Glutamatergic neuron (in vitro differentiated cells): ENCODE measurements at regions not wholly inside any gene's neighbourhood (a gene's known extent, or its start where the extent isn't known, plus 50 kb on each side); places are given as distances from the start of the nearest gene placed in this dataset.

Experiments used
- DNase-seq: peaks from one replicate; pipeline ENCODE4 v3.0.0; 2022
- H3K27ac Mint-ChIP-seq: one replicate; pipeline ENCODE4 v1.8.0; 2020; ENCODE audit warnings: mild to moderate bottlenecking, mixed read lengths, inconsistent platforms; ENCODE audit not compliant: unreplicated experiment
- H3K27me3 Mint-ChIP-seq: one replicate; pipeline ENCODE4 v1.8.0; 2020; ENCODE audit warnings: mild to moderate bottlenecking, moderate library complexity, mixed read lengths, inconsistent platforms; ENCODE audit not compliant: unreplicated experiment
- H3K36me3 Mint-ChIP-seq: one replicate; pipeline ENCODE4 v1.8.0; 2020; ENCODE audit warnings: mild to moderate bottlenecking, mixed read lengths, inconsistent platforms; ENCODE audit not compliant: unreplicated experiment
- H3K4me1 Mint-ChIP-seq: one replicate; pipeline ENCODE4 v1.8.0; 2020; ENCODE audit warnings: mild to moderate bottlenecking, low read depth, mixed read lengths, inconsistent platforms; ENCODE audit not compliant: unreplicated experiment
- H3K4me3 Mint-ChIP-seq: one replicate; pipeline ENCODE4 v1.8.0; 2020; ENCODE audit warnings: mild to moderate bottlenecking, mixed read lengths, inconsistent platforms; ENCODE audit not compliant: unreplicated experiment
- H3K9me3 Mint-ChIP-seq: one replicate; pipeline ENCODE4 v1.8.0; 2020; ENCODE audit warnings: mild to moderate bottlenecking, moderate library complexity, mixed read lengths, inconsistent platforms; ENCODE audit not compliant: unreplicated experiment
- TF ChIP-seq, protein P1 (sequence below): fragments of 200-600 bp; sonication (generic); IDR thresholded peaks from one replicate; pipeline ENCODE4 v1.5.0; 2021; ENCODE audit not compliant: partially characterized antibody, unreplicated experiment

DNA sequence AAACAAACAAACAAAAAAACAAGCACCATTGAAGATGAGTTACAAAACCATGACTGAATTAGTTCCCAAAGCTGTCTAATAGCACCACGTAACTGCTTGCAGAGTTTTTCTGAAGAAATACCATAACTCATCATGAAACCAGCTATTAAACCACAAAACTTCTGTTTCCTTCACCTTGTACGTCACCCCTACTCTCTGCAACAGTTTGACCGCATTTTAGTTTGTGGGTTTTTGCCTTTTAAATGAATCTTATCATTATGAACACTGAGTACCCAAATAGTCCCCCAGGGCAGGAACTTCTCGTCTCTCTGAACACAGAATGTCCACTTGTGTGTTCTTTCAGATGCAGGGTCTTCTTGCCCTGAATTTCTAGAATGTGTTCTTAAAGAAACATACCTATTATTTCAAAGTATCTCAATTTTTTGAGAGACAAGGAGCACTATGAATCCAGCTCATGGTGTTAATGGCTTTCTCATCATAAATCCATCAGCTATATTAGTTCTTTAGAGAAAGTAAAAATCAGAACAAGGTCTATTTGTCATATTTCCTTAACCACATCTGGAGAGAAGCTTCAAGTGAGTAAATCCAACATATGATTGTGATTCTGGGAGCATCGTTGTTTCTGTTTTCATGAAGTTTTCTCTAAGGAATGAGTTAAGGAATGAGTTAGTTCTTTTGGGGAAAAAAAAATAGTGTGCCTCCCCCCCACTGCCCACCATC, 210.6 kb downstream of the AUH start:
- no peak for DNase-seq
- peaks cover 2% of the 10 kb centered on the region for H3K27me3 Mint-ChIP-seq
- peaks cover 12% of the 10 kb centered on the region for H3K36me3 Mint-ChIP-seq
- H3K4me3 Mint-ChIP-seq: no peak overlapping the region
- TF ChIP-seq, protein P1, sequence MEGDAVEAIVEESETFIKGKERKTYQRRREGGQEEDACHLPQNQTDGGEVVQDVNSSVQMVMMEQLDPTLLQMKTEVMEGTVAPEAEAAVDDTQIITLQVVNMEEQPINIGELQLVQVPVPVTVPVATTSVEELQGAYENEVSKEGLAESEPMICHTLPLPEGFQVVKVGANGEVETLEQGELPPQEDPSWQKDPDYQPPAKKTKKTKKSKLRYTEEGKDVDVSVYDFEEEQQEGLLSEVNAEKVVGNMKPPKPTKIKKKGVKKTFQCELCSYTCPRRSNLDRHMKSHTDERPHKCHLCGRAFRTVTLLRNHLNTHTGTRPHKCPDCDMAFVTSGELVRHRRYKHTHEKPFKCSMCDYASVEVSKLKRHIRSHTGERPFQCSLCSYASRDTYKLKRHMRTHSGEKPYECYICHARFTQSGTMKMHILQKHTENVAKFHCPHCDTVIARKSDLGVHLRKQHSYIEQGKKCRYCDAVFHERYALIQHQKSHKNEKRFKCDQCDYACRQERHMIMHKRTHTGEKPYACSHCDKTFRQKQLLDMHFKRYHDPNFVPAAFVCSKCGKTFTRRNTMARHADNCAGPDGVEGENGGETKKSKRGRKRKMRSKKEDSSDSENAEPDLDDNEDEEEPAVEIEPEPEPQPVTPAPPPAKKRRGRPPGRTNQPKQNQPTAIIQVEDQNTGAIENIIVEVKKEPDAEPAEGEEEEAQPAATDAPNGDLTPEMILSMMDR: no peak
- H3K9me3 Mint-ChIP-seq: peaks cover 5% of the 10 kb centered on the region
- H3K27ac Mint-ChIP-seq: no peak overlapping the region
- no peaks in the 10 kb centered on the region for H3K4me1 Mint-ChIP-seq

DNA sequence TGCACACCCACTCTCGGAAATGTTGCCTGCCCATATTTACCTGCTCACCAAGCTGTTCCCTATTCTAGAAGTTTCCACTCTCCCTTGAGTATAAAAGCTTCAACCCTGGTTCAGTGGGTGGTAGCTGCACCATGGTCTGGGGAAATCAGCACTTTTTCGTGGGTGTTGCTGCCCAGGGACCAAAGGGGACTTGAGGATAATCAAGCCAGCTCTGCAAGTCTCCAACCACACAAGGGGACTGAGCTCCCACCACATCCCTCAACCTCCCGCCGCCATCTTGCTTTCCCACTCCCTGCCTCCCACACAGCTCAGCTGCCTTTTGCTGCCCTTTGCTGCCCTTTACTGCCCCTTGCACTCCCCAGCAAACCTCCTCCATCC, 210.0 kb downstream of the AUH start:
- peaks cover 5% of the 10 kb centered on the region for H3K9me3 Mint-ChIP-seq
- H3K36me3 Mint-ChIP-seq: peaks cover 12% of the 10 kb centered on the region
- DNase-seq: no peak
- no peak overlapping the region for H3K4me3 Mint-ChIP-seq
- H3K27ac Mint-ChIP-seq: no peak overlapping the region
- peaks cover 2% of the 10 kb centered on the region for H3K27me3 Mint-ChIP-seq
- TF ChIP-seq, protein P1: no peak
- H3K4me1 Mint-ChIP-seq: no peaks in the 10 kb centered on the region

DNA sequence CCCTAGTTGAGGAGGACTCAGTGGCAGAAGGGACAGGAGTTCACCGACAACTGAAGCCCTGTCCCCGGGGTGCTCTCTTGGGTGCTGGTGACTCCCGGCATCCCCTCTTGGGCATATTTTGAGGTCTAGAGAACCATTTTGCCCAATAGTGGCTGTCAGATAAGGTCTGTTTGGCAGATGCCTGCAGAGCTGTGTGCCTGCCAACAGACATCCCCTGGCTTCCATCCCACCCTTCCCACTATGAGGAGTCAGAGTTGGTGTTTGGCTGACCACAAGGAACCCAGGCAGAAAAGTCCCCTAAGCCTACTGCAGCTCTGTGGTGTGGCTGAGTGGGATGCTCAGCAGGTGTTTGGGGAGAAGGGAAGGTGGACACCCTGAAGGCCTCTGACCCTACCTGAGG, 207.0 kb downstream of the AUH start:
- peaks cover 12% of the 10 kb centered on the region for H3K36me3 Mint-ChIP-seq
- H3K4me3 Mint-ChIP-seq: no peak overlapping the region
- DNase-seq: no peak
- H3K4me1 Mint-ChIP-seq: no peaks in the 10 kb centered on the region
- H3K27ac Mint-ChIP-seq: no peak overlapping the region
- TF ChIP-seq, protein P1: no peak
- peaks cover 2% of the 10 kb centered on the region for H3K27me3 Mint-ChIP-seq
- peaks cover 5% of the 10 kb centered on the region for H3K9me3 Mint-ChIP-seq

DNA sequence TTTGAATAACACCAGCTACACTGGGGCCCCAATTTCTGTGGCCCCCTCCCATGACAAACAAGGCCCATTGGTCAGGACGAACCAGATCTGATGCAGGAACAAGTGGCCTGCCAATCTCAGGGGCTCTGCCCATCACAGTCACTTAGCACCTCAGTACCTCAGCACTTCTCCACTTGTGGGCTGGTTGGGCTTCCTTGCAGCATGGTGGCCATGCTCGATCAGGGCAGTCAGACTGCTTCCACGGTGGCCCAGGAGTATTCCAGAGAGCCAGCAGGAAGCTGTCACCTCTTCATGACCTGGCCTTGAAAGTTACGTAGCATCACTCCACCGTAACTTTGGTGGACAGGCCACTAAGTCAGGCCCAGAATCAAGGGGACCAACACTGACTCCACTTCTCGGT, 206.5 kb downstream of the AUH start:
- H3K27me3 Mint-ChIP-seq: peaks cover 2% of the 10 kb centered on the region
- peaks cover 5% of the 10 kb centered on the region for H3K9me3 Mint-ChIP-seq
- H3K4me1 Mint-ChIP-seq: no peaks in the 10 kb centered on the region
- no peak for DNase-seq
- H3K4me3 Mint-ChIP-seq: no peak overlapping the region
- H3K27ac Mint-ChIP-seq: no peak overlapping the region
- TF ChIP-seq, protein P1: no peak
- peaks cover 12% of the 10 kb centered on the region for H3K36me3 Mint-ChIP-seq

DNA sequence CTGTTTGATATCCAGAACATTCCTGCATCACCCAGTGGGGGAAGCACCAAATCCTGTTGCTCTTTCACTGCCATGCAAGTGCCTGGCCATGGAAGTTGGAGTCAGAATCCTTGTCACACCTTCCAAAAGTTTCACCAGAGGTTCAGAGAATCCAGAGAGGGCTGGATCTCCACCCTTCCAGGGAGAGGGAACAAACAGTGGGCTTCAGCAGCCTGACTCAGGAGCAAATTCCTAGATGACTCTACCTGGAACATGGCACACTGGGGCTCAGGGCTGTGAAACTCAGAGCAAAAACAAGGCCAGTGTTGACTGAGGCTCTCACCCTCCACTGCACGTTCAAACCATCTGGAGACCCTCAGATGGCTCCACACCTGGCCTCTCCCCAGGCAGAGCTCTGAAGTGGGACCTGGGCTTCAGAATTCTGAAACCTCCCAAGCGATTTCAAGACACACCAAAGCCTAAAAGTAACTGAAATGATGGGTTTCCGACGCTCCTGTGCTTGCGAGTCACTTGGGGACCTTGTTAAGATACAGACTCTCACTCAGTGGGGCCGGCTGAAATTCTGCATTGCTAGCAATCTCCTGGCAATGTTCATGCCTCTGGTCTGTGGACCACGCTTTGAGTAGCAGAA, 205.9 kb downstream of the AUH start:
- Mint-ChIP-seq H3K27me3 (peaks cover 2% of the 10 kb centered on the region), H3K9me3 (peaks cover 5% of the 10 kb centered on the region), H3K27ac (no peak overlapping the region), H3K4me1 (no peaks in the 10 kb centered on the region), H3K4me3 (no peak overlapping the region), H3K36me3 (peaks cover 12% of the 10 kb centered on the region)
- no peak for DNase-seq
- TF ChIP-seq, protein P1: no peak
